ENCODE measurements at regions not wholly inside any gene's neighbourhood (a gene's known extent, or its start where the extent isn't known, plus 50 kb on each side); places are given as distances from the start of the nearest gene placed in this dataset.

DNA sequence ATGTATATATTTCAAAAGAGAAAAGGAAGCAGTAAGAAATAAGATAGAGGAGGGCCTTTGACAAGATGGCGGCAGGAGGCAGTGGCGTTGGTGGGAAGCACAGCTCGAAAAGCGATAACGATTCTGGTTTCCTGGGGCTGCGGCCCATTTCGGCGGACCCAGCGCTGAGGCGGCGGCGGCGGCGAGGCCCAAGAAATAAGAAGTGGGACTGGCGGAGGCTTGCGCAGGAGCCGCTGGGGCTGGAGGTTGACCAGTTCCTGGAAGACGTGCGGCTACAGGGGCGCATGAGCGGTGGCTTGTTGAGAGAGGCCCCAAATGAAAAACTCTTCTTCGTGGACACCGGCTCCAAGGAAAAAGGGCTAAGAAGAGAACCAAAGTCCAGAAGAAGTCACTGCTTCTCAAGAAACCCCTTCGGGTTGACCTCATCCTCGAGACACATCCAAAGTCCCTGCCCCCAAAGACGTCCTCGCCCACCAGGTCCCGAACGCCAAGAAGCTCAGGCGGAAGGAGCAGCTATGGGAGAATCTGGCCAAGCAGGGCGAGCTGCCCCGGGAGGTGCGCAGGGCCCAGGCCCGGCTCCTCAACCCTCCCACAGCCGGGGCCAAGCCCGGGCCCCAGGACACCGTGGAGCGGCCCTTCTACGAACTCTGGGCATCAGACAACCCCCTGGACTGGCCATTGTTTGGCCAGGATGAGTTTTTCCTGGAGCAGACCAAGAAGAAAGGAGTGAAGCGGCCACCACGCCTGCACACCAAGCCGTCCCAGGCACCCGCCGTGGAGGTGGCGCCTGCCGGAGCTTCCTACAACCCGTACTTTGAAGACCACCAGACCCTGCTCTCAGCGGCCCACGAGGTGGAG, 624.3 kb downstream of the MCTP2 start:
- no peak overlapping the region for H2AFZ ChIP-seq (ENCODE audit: low read length)
- H3K9me3 ChIP-seq (ENCODE audit: insufficient read depth, low read depth, low read length) = no peaks in the 10 kb centered on the region; the same call in 1 of the 2 replicates
- no peaks in the 10 kb centered on the region for H4K20me1 ChIP-seq (ENCODE audit: insufficient read depth, low read length, poor library complexity, severe bottlenecking)
- no peak overlapping the region for H3K4me3 ChIP-seq (ENCODE audit: low read length, poor library complexity, severe bottlenecking)
- H3K9ac ChIP-seq (ENCODE audit: low read depth, low read length, poor library complexity, severe bottlenecking) = no peak overlapping the region
- H3K79me2 ChIP-seq (ENCODE audit: insufficient read depth, low read length) = no peaks in the 10 kb centered on the region
- TF ChIP-seq, protein P1, sequence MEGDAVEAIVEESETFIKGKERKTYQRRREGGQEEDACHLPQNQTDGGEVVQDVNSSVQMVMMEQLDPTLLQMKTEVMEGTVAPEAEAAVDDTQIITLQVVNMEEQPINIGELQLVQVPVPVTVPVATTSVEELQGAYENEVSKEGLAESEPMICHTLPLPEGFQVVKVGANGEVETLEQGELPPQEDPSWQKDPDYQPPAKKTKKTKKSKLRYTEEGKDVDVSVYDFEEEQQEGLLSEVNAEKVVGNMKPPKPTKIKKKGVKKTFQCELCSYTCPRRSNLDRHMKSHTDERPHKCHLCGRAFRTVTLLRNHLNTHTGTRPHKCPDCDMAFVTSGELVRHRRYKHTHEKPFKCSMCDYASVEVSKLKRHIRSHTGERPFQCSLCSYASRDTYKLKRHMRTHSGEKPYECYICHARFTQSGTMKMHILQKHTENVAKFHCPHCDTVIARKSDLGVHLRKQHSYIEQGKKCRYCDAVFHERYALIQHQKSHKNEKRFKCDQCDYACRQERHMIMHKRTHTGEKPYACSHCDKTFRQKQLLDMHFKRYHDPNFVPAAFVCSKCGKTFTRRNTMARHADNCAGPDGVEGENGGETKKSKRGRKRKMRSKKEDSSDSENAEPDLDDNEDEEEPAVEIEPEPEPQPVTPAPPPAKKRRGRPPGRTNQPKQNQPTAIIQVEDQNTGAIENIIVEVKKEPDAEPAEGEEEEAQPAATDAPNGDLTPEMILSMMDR (conservative IDR thresholded peaks at IDR 0.05; ENCODE audit: low read length) = no peak
- no peak for TF ChIP-seq EZH2phosphoT487 (IDR thresholded peaks at IDR 0.05; ENCODE audit: borderline replicate concordance)
- H3K27me3 ChIP-seq (ENCODE audit: insufficient read depth, low read length, poor library complexity, severe bottlenecking) = no peaks in the 10 kb centered on the region
- no peaks in the 10 kb centered on the region for H3F3A ChIP-seq (ENCODE audit: low read depth)
- no peaks in the 10 kb centered on the region for H3K36me3 ChIP-seq (ENCODE audit: insufficient read depth, low read length)
- no peak overlapping the region for H3K4me2 ChIP-seq (ENCODE audit: low read depth, low read length, poor library complexity, severe bottlenecking)
- H3K9me2 ChIP-seq (replicated peaks; ENCODE audit: low read depth, low read length) = no peaks in the 10 kb centered on the region
- H3K4me1 ChIP-seq (ENCODE audit: insufficient read depth, low read length, poor library complexity, severe bottlenecking) = no peaks in the 10 kb centered on the region

DNA sequence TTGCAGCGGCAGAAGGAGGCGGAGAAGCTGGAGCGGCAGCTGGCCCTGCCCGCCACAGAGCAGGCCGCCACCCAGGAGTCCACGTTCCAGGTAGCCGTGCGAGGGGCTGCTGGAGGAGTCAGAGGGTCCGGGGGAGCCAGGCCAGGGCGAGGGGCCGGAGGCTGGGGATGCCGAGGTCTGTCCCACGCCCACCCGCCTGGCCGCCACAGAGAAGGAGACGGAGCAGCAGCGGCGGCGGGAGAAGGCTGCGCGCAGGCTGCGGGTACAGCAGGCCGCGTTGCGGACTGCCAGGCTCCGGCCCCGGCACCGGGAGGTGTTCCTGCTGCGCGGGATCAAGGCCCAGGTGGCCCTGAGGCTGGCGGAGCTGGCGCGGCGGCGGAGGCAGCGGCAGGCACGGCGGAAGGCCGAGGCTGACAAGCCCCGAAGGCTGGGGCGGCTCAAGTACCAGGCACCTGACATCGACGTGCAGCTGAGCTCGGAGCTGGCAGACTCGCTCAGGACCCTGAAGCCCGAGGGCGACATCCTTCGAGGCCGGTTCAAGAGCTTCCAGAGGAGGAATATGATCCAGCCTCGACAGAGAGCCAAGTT, 625.0 kb downstream of the MCTP2 start:
- Histone ChIP-seq H3K4me1 (ENCODE audit: insufficient read depth, low read length, poor library complexity, severe bottlenecking) (no peaks in the 10 kb centered on the region), H3K9ac (ENCODE audit: low read depth, low read length, poor library complexity, severe bottlenecking) (no peak overlapping the region), H3K27me3 (ENCODE audit: insufficient read depth, low read length, poor library complexity, severe bottlenecking) (no peaks in the 10 kb centered on the region), H3F3A (ENCODE audit: low read depth) (no peaks in the 10 kb centered on the region), H3K9me3 (ENCODE audit: insufficient read depth, low read depth, low read length) (no peaks in the 10 kb centered on the region; the same call in 1 of the 2 replicates), H3K4me3 (ENCODE audit: low read length, poor library complexity, severe bottlenecking) (no peak overlapping the region), H3K4me2 (ENCODE audit: low read depth, low read length, poor library complexity, severe bottlenecking) (no peak overlapping the region), H3K36me3 (ENCODE audit: insufficient read depth, low read length) (no peaks in the 10 kb centered on the region), H2AFZ (ENCODE audit: low read length) (no peak overlapping the region), H3K79me2 (ENCODE audit: insufficient read depth, low read length) (no peaks in the 10 kb centered on the region), H4K20me1 (ENCODE audit: insufficient read depth, low read length, poor library complexity, severe bottlenecking) (no peaks in the 10 kb centered on the region), H3K9me2 (replicated peaks; ENCODE audit: low read depth, low read length) (no peaks in the 10 kb centered on the region)
- TF ChIP-seq EZH2phosphoT487 (IDR thresholded peaks at IDR 0.05; ENCODE audit: borderline replicate concordance) = no peak
- TF ChIP-seq, protein P1 (conservative IDR thresholded peaks at IDR 0.05; ENCODE audit: low read length) = no peak

DNA sequence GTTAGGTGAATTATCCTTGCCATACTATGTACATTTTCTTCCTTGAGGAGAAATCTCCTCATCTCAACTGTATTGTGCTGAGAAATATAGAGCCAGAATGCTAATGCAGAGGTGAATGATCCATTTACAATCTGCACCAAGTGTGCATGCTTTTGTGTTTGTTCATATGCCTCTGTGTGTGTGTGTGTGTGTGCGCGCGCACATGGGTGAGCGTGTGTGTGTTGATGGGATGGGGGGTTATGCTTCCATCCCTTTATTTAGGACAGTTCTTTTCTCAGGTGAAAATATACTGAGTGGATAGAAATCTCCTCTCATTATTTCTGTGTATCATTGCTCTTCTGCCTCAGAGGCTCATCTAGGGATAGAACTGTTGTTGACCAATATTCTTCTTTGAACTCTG, 626.1 kb downstream of the MCTP2 start:
- Histone ChIP-seq H4K20me1 (ENCODE audit: insufficient read depth, low read length, poor library complexity, severe bottlenecking) (no peaks in the 10 kb centered on the region), H3K4me1 (ENCODE audit: insufficient read depth, low read length, poor library complexity, severe bottlenecking) (no peaks in the 10 kb centered on the region), H3K79me2 (ENCODE audit: insufficient read depth, low read length) (no peaks in the 10 kb centered on the region), H3F3A (ENCODE audit: low read depth) (no peaks in the 10 kb centered on the region), H3K27me3 (ENCODE audit: insufficient read depth, low read length, poor library complexity, severe bottlenecking) (no peaks in the 10 kb centered on the region), H2AFZ (ENCODE audit: low read length) (no peak overlapping the region), H3K4me3 (ENCODE audit: low read length, poor library complexity, severe bottlenecking) (no peak overlapping the region), H3K36me3 (ENCODE audit: insufficient read depth, low read length) (no peaks in the 10 kb centered on the region), H3K4me2 (ENCODE audit: low read depth, low read length, poor library complexity, severe bottlenecking) (no peak overlapping the region), H3K9me2 (replicated peaks; ENCODE audit: low read depth, low read length) (no peaks in the 10 kb centered on the region), H3K9ac (ENCODE audit: low read depth, low read length, poor library complexity, severe bottlenecking) (no peak overlapping the region), H3K9me3 (ENCODE audit: insufficient read depth, low read depth, low read length) (no peaks in the 10 kb centered on the region; the same call in 1 of the 2 replicates)
- no peak for TF ChIP-seq EZH2phosphoT487 (IDR thresholded peaks at IDR 0.05; ENCODE audit: borderline replicate concordance)
- TF ChIP-seq, protein P1 (conservative IDR thresholded peaks at IDR 0.05; ENCODE audit: low read length) = no peak
